Kidney (tissue), 13 donors: ENCODE measurements at regions not wholly inside any gene's neighbourhood (a gene's known extent, or its start where the extent isn't known, plus 50 kb on each side); places are given as distances from the start of the nearest gene placed in this dataset.

Experiments
- DNase-seq, 5 donors: peaks; one replicate each; pipeline ENCODE4 v3.0.0-alpha.2; 2013 to 2020
- FAIRE-seq: peaks from 2 replicates; lab custom pipeline; 2012; peaks lifted over from hg19 to GRCh38; lab: Jason Lieb, UNC
- H3K27ac ChIP-seq, 2 donors: one replicate each; pipeline ENCODE4 v1.7.0; 2013; ENCODE audit warnings: low read depth in 2 of 2, low read length in 2 of 2, inconsistent platforms in 1 of 2
- H3K27me3 ChIP-seq: one replicate; pipeline ENCODE4 v1.7.1; 2013; ENCODE audit warnings: low read length, inconsistent platforms; ENCODE audit not compliant: control insufficient read depth, insufficient read depth
- H3K36me3 ChIP-seq, 3 donors: one replicate each; pipeline versions ENCODE4 v1.7.0 to v1.7.1; 2013; ENCODE audit warnings: low read length in 3 of 3, control low read depth in 1 of 3, inconsistent platforms in 1 of 3; ENCODE audit not compliant: insufficient read depth in 3 of 3, control insufficient read depth in 2 of 3
- H3K4me1 ChIP-seq, 3 donors: one replicate each; pipeline versions ENCODE4 v1.7.0 to v1.7.1; 2013; ENCODE audit warnings: low read length in 3 of 3, inconsistent platforms in 1 of 3, low read depth in 1 of 3; ENCODE audit not compliant: control insufficient read depth in 2 of 3, insufficient read depth in 2 of 3
- H3K4me3 ChIP-seq, 3 donors: one replicate each; pipeline versions ENCODE4 v1.7.0 to v1.8.1; 2013; ENCODE audit warnings: low read length in 3 of 3, control low read depth in 1 of 3, inconsistent platforms in 1 of 3
- H3K9ac ChIP-seq, 3 donors: one replicate each; pipeline versions ENCODE4 v1.7.0 to v1.7.1; 2013; ENCODE audit warnings: low read length in 3 of 3, control low read depth in 1 of 3, inconsistent platforms in 1 of 3
- H3K9me3 ChIP-seq, 3 donors: one replicate each; pipeline versions ENCODE4 v1.7.0 to v1.7.1; 2013; ENCODE audit warnings: low read length in 3 of 3, control low read depth in 1 of 3, inconsistent platforms in 1 of 3; ENCODE audit not compliant: control insufficient read depth in 2 of 3, insufficient read depth in 1 of 3
- CTCF ChIP-seq: IDR thresholded peaks from 3 replicates; pipeline ENCODE4 v1.5.1; 2012; ENCODE audit warnings: mild to moderate bottlenecking, moderate library complexity, borderline replicate concordance; ENCODE audit not compliant: insufficient read depth; ENCODE audit errors: extremely low read depth
- intact Hi-C: fragments of 100-400 bp; cut with DNase I; formaldehyde crosslinking; loops from one replicate; pipeline ENCODE4 v1.11.1; 2022
- donor health status: control.
- donor health status: control.
- donor health status: control.
- donor health status: control.
- donor health status: control.
- donor health status: DM: yes; HTN: yes; CAD: no.
- donor health status: Normal renal cell carcinoma (clear cell type).

- no peak for TF ChIP-seq CTCF
- no peaks in the 10 kb centered on the region for H3K36me3 ChIP-seq
- no peaks in the 10 kb centered on the region for H3K9me3 ChIP-seq
- H3K4me1 ChIP-seq, result no peaks in the 10 kb centered on the region
- H3K4me3 ChIP-seq, result no peak overlapping the region
- intact Hi-C loops, result no loop called here
- no peak overlapping the region for H3K27ac ChIP-seq
- H3K9ac ChIP-seq, result no peak overlapping the region
- FAIRE-seq (no peak), DNase-seq (no peak)
- no peaks in the 10 kb centered on the region for H3K27me3 ChIP-seq
Measured at GRCh38 chr3:177571271-177571943, 374.1 kb upstream of the TBL1XR1 start.

- intact Hi-C loops, result no loop called here
- no peak for TF ChIP-seq CTCF
- no peaks in the 10 kb centered on the region for H3K36me3 ChIP-seq
- FAIRE-seq (no peak), DNase-seq (peak in 4 of 5 donors; percentile 49 to 80 (median 63))
- H3K9ac ChIP-seq, result no peak overlapping the region
- no peaks in the 10 kb centered on the region for H3K9me3 ChIP-seq
- H3K4me1 ChIP-seq, result no peaks in the 10 kb centered on the region
- H3K4me3 ChIP-seq, result no peak overlapping the region
- H3K27ac ChIP-seq, result no peak overlapping the region
- H3K27me3 ChIP-seq, result no peaks in the 10 kb centered on the region
Measured at GRCh38 chr3:177571944-177572315, 374.6 kb upstream of the TBL1XR1 start.

GRCh38 chr3:177574222-177574856, 377.1 kb upstream of the TBL1XR1 start:
- Histone ChIP-seq H3K27ac (no peak overlapping the region), H3K9ac (no peak overlapping the region), H3K9me3 (no peaks in the 10 kb centered on the region), H3K27me3 (no peaks in the 10 kb centered on the region), H3K4me1 (no peaks in the 10 kb centered on the region), H3K36me3 (no peaks in the 10 kb centered on the region), H3K4me3 (no peak overlapping the region)
- FAIRE-seq, result no peak
- peak in 4 of 5 donors; percentile 84 to 88 (median 86) for DNase-seq
- intact Hi-C loops, result no loop called here
- TF ChIP-seq CTCF, result no peak
